ENCODE measurements at regions not wholly inside any gene's neighbourhood (a gene's known extent, or its start where the extent isn't known, plus 50 kb on each side); places are given as distances from the start of the nearest gene placed in this dataset.

- TF ChIP-seq EZH2 (IDR thresholded peaks at IDR 0.05; ENCODE audit: insufficient read depth, low read length) (no peak), CTCF (IDR thresholded peaks at IDR 0.05; ENCODE audit: insufficient read depth, low read depth, low read length) (no peak)
These were observed 353.9 kb upstream of the MEF2C start for GRCh38 chr5:89236900-89237299.
